ENCODE measurements at regions not wholly inside any gene's neighbourhood (a gene's known extent, or its start where the extent isn't known, plus 50 kb on each side); places are given as distances from the start of the nearest gene placed in this dataset.
"Not testable (repeated sequence)": the region's sequence is repeated elsewhere in the genome, so short reads cannot be mapped to it uniquely, and the experiment has no call there.

DNA sequence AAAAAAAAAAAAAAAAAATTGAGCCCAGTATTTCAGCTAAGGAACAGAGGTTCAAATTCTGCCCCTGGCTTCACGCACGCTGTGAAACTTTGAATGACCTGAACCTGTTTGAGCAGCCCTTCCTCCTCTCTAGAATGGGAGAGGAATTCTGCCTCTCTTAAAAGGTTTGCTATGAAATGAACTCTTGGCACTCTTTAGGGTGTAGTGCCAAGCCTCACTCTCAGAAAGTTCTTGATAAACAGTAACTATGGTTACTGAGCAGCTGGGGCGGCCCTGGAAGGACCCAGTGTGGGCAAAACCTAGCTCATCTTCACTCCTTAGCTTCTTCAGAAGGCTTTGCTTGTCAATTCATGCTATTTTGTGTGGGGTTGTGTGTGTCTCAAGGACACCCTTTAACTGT is 73.7 kb downstream of the GEMIN8 start:
- DNase-seq (ENCODE audit: low spot score) = no peak

DNA sequence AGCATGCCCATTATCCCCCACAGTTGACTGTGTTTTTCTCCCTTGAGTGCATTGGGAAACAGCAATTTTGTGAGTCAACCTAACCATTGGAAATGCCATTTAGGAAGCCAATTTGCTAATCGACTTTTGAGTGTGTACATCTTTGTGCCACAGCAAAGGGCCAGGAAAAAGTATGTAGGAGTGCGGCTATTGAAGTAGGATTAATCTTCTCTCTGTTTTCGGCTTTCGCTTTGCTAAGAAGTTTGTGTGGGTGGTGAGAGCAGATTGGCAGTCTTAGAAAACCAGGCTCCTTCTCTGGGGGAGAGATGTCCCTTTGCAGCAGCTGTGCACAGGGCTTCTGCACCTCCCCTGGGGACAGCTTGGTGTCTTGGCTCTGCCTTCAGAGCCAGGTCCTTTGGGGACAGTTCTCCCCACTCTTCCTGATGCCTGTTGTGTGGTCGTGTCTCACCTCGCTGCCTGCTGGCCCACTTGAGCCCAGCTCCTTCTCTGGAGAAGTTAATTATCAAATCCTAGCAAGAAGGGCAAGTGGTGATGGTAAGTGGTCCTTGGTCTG is 74.5 kb downstream of the GEMIN8 start:
- DNase-seq (ENCODE audit: low spot score) = no peak

DNA sequence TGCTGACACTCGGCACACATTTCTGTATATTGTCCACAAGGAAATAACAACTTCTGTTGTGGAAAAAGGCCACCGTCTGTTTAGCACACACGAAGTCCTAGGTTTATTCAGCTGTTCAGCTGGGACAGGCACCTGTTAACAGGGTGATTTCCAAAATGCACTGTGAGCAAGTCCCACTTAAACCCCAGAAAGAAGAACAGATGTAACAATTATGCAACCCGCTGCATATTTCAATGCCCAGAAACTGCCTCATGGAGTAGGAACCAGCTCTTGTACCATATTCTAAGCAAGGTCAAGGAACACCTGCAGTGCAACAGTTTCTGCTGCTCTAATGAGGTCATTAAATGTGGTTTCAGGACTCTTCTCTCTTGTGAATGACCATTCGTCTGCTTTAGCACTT is 77.1 kb downstream of the GEMIN8 start:
- no peak for DNase-seq (ENCODE audit: low spot score)

DNA sequence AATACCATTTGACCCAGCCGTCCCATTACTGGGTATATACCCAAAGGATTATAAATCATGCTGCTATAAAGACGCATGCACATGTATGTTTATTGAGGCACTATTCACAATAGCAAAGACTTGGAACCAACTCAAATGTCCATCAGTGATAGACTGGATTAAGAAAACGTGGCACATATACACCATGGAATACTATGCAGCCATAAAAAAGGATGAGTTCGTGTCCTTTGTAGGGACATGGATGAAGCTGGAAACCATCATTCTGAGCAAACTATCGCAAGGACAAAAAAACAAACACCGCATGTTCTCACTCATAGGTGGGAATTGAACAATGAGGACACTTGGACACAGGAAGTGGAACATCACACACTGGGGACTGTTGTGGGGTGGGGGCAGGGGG is 83.5 kb downstream of the GEMIN8 start:
- DNase-seq (ENCODE audit: low spot score) = not testable (repeated sequence)

DNA sequence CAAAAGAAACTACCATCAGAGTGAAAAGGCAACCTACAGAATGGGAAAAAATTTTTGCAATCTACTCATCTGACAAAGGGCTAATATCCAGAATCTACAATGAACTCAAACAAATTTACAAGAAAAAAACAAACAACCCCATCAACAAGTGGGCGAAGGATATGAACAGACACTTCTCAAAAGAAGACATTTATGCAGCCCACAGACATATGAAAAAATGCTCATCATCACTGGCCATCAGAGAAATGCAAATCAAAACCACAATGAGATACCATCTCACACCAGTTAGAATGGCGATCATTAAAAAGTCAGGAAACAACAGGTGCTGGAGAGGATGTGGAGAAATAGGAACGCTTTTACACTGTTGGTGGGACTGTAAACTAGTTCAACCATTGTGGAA is 83.9 kb downstream of the GEMIN8 start:
- not testable (repeated sequence) for DNase-seq (ENCODE audit: low spot score)

DNA sequence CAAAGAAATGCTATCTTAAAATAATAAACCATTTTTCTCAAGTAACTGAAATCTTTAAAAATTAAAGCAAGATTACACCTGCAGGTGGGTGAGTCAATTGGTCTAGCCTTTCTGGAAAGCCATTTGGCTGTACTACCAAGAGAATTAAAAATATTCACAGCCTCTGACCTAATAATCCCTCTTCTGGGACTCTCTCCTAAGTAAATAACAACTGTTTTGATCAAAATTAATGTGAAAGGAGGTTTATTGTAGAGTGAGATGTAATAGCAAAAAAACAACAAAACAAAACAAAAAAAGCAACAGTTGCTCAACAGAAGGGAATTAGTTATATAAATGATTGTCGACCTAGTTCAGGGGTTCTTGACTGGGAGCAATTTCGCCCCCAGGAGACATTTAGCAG is 89.0 kb downstream of the GEMIN8 start:
- no peak for DNase-seq (ENCODE audit: low spot score)

DNA sequence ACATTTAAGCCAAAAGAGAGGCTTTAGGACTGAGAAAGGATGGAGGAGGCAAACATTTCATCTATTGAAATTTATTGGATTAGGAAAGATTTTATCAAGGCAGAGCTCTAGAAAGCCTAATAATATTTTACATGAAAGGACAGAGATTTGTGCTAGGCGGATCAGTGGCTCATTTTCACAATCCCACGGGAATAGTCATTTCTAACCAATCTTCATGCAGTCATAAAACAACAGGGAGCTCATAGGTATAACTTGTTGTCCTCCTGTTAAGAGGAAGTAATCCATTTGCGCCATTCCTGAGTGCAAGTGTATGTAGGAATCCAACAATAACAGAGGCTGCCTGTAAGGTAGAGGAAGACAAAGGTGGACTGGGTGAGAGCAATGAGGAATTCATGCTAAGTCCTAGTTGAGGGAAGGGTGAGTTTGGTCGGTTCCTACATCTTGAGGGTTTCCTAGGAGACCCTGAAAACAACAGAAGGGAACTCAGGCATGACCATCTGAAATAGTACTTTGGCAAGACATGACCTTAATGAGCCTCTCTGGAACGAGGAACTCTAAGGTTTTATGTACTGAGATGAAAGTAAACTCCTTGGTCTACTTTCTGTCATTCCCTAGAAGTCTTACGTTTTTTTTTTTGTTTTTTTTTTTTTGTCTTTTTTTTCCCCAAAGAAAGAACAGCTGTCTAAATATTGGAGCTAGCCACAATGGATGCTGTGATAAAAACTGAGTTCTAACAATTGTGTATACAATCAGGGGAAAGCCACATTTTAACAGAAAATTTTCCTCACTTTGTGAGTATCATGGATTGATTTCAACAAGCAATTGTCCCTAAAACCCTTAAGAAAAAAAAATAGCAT is 89.7 kb downstream of the GEMIN8 start:
- no peak for DNase-seq (ENCODE audit: low spot score)

DNA sequence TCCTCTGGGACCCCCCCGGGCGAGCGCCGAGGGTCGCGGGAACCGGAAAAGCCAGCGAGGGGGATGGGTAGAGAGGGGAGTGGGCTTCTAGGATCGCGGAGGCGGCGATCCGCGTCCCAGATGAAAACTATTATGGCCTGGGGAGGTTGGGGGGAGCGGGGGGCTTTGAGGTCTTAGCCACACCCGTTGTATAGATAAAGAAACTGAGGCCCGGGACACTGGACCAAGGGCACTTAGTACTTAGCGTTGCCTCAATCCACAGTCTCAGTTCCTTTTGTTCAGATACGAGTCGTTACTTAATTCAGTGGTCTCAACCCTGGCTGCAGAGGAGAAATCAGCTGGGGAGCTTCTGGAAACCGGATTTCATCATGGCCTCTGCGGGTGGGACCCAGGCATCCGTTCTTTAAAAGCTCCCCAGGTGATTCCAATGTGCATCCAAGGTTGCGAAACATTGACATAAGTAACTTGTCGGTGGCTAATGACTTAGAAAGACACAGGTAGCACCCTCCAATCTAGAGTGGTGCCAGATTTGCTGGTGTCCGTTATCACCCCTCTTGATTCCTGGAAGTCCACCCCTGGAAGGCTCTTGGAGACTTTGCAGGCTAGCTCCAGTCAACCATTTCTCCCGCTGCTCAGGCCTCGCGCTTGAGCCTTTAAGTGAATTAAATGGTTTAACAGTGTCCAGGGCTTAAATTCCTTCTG is 90.7 kb downstream of the GEMIN8 start:
- no peak for DNase-seq (ENCODE audit: low spot score)

DNA sequence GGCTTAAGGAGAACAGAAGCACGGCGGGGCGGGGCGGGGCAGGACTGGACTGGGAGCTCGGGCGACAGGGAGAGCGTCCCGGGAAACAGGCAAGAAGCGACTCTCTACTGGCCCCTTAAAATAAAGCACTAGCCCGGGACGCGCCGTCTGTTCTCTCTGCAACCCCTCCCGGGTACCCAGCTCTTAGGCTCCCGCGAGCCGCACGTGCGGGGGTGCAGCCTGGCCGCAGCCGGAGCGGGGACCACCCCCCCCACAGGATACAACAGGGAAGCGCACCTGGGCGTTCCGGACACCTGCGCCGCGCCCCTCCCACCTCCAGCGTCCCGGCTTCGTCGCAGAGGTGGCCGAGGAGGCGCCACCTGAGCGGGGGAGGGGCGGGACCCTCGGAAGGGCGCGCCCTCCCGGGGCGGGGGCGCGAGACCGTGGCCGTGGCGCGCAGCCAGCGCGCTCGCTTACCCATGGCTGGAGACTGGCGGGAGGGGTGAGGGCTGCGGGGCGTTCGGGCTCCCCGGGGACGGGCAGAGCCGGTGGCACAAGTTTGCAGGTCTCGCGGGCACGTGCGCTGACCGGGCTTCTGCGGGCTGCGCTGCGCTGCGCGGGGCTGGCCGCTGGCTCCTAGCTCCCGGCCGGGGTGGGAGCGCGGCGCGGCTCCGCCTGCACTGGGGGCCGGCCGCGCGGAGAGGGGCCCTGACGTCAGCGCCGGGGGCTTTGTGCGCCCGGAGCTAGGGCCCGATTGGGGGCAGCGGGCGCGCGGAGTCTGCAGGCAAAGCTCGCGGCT is 91.5 kb downstream of the GEMIN8 start:
- DNase-seq (ENCODE audit: low spot score) = peak; percentile 7

DNA sequence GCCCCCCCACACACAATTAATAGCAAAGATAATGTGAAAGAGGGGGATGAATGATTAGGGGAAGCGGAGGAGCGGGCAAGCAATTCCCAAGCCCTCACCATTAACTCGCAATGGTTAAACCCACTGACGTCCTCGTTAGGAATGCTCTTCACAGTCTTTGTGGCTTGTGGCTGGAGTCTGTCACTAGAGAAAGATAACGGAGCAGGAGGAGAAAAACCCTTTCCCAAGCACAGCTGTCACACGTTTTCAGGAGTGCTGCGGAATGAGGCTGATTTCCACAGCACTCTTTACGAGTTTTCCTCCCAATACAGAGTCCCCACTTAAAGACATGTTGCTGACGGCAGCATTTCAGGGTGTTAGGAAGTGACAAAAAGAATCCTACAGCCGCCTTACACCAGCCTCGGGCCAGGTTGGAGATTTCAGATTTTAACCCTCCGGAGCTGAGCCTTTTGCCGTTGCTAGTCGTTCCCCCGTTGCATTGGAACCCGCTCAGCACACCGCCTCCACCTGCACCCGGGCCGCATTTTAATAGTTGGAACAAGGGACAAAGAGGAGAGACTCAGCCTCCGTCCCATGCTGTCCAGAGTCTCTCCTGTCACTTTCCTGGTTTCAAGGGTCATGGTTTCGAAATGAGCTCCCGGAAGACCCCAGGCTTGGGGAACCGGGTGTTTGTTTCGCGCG is 92.2 kb downstream of the GEMIN8 start:
- peak; percentile 48 for DNase-seq (ENCODE audit: low spot score)

DNA sequence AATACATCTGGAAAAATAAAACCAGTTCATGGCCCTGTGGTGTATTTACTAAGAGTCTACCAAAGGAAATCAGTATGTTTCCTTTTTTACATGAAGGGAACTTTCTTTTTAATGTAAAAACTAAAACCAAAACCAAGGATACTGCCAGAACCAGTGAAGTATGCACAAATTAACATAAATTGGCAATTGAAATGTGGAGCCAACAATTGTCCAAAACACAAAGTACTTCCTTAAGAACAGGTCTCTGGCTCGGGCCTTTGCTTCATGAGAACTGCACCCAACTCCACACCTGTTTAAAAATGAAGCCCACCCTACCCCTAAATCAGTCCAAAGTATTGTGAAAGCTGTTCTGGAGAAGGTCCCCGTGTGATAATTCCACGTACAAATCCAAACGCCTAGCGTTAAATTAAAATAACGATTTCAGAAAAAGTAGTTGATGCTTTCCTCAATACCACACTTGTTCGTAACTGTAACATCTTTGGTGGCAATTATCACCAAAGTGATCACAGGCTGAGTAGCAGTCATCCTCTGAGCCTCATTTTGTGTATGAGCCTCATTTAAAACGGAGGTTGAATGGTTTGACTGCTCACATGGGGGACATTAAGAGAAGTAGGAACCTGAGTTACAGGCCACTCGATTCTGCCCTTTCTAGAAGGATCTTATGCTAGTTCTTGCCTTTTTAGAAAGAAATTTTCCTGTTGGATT is 93.0 kb downstream of the GEMIN8 start:
- DNase-seq (ENCODE audit: low spot score) = no peak

DNA sequence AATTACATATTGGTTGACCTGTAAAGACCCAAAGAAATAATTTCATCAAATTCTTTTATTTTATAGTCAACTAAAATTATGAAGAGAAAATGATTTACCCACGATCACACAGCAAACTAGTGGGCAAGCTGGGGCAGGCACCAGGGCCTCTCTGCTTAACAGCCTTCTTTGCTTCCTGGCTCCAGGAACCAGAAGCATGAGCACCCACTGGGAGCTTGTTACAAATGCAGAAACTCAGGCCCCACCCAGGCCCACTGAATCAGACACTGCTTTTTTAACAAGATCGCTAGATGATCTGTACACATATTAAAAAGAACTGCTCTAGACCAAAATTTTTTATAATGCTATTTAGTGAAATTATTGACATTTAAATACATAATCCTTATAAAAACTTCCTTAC is 95.0 kb downstream of the GEMIN8 start:
- DNase-seq (ENCODE audit: low spot score) = no peak

DNA sequence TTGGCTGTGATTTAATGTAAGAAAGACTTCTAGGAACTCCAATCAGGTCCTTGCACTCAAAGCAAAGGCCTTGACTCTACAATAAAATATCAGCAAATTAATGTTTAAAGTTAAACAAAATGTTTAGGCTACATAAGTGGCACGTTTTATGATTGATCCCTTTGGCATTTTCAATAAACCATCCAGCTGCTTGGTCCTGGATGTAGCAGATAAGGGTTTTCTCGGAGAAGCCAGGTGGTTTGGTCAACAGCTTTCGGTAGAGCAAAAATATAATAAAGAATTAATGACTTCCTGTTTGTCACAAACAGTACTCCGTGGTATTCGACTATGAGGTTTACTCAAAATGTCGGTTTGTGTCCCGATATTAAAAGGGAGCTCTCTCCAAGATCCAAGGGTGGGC is 95.8 kb downstream of the GEMIN8 start:
- DNase-seq (ENCODE audit: low spot score) = no peak

DNA sequence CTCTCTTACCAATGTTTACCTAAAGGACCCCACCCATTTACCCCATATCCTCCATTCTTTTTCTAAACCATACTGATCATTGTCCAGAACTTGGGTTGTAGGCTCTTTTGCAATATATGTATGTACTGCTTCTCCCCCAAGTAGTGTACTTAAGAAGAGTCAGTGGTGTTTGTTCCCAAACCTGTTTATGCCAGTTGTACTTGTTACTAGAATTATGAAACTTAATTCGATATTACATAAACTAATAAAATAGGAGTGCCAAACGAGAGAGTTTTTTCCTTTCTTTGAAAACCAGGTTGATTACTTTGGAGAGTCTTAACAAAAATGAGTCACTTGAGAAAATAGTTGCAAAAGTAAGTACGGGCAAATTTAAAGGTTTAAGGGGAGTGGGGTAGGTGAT is 96.3 kb downstream of the GEMIN8 start:
- no peak for DNase-seq (ENCODE audit: low spot score)

DNA sequence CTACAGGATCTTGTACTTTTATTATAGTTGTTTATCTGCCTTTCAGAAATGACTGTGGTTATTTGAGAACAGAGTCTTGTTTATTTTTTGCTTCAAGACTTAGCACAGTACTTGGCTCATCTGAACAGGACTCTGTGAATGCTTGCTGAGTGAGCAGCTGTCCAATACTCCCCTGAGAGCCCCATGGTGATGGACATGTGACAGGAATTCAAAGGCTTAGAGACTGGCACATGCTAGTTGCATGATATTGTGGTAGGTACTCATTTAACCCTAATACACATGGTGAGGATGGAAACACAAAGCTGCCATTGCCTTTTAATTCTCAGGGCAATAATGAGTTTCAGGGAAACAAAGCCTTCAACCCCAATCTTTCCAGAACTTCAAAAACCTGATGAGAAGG is 97.3 kb downstream of the GEMIN8 start:
- no peak for DNase-seq (ENCODE audit: low spot score)

DNA sequence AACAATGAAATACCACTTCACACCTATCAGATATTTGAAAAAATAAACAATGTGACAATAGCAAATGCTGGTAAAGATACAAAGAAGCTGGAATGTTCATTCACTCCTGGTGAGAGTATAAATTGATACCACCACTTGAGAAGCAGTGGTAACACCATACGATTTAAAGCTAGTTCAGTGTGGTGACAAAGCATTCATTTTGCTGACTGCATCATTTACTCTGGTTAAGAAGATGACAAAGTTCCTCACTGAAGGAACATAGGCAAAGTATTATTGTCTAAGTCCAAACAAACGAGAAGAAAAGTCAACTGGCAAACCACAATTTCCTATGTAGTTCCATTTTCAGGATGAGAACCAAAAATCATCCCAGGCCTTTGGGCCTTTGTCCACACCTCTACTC is 102.5 kb downstream of the GEMIN8 start:
- no peak for DNase-seq (ENCODE audit: low spot score)

DNA sequence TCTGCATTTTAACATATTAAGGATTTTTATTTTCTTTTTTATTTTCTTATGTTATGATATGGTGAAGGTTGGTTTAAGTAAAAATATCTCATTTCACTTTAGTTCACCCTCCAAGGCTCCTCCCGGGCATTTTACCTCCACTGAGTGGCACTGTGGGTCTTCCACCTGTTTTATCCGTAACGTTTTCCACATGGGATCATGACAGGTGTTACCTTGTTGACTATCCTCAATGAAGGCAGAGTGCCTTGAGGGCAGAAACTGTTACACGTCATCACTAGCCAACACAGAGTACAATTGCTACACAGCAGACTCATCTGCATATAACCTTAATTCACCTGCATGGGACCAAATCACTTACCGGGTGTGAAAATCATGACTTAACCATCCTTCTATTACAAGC is 105.8 kb downstream of the GEMIN8 start:
- DNase-seq (ENCODE audit: low spot score) = no peak

DNA sequence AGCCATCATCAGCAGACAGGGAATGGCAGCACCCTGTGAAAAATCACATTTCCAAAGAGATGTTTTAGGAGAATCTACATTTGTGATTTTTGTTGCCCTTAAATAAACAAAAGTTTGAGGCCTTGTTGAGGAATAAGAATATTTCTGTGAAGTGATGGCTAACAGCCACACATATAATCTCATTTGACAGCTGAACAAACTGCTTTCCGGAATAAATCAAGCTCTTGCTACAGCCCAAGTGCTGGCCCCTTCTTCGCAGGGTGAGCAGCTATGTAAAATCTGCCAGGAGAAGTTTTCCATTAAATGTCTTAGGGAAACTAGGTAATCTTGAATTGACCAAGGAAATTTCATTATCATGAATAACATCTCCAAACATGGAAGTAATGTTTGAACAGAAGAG is 106.4 kb upstream of the GPM6B start:
- DNase-seq (ENCODE audit: low spot score) = no peak

DNA sequence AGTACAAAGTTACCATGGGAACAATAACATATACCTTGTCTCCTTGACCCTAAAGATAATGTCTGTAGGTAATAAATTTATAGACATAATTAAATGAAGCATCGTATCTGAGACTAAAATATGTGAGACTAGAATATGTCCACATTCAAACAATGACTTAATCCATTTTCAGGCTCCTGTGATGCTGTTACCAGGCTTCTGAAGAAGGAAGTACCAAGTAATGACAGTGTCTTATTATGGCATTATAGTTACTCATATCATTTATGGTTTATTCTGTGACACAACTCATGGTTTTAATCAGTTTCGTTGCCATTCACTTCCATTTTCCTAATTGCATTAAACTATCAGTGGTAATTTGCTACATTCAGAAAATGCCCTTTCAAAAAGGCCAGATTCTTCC is 100.6 kb upstream of the GPM6B start:
- no peak for DNase-seq (ENCODE audit: low spot score)

DNA sequence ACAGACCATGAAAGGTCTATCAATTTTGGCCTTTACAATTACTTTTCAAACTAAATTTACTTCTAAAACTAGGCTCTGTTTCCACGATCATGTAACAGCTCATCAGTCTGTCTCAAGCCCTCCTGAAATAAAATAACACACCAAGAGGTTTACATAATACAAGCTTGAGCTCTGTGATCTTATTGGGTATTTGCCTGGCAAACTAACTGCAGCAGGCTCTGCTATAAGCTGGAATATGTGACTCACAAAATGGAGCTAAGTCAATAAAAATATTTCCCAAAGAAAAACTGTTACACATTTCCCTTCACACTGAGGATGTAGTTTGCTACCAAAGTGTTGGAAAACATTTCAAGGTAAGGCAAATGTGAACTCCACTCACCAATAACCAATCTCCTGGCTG is 94.7 kb upstream of the GPM6B start:
- DNase-seq (ENCODE audit: low spot score) = no peak

DNA sequence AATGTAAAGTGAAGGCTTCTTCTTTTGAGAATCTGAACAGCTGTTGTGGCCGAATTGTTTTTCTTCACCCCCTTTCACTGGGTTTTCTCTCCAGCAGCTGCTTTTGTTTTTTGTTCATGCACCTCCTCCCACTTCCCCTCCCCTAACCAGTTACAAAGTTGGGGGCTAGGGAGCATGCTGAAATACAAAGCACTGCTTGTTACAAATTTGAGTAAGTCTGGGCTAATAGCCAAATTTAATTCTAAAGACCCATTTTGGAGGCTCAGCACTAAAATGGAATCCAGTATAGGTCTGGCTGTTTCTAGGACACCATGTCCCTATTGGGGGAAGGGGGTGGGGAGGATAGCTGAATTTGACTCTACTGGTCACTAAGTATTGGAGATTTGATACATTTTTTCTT is 89.2 kb upstream of the GPM6B start:
- DNase-seq (ENCODE audit: low spot score) = no peak

Measured in hepatic stellate cell (primary cell).